ENCODE measurements at regions not wholly inside any gene's neighbourhood (a gene's known extent, or its start where the extent isn't known, plus 50 kb on each side); places are given as distances from the start of the nearest gene placed in this dataset.

- Histone ChIP-seq H3K79me2 (ENCODE audit: control insufficient read depth, low read length) (no peaks in the 10 kb centered on the region), H3K27me3 (ENCODE audit: control insufficient read depth, low read length) (no peaks in the 10 kb centered on the region), H3K4me1 (ENCODE audit: control insufficient read depth, low read length) (no peaks in the 10 kb centered on the region), H3K9me2 (replicated peaks; ENCODE audit: control insufficient read depth, low read length) (no peaks in the 10 kb centered on the region), H3K36me3 (ENCODE audit: control insufficient read depth, low read length) (no peaks in the 10 kb centered on the region), H4K20me1 (ENCODE audit: control insufficient read depth, insufficient read depth, low read depth, low read length) (no peaks in the 10 kb centered on the region), H3K4me3 (ENCODE audit: low read length) (no peak overlapping the region), H3F3A (ENCODE audit: control insufficient read depth, insufficient read depth) (no peaks in the 10 kb centered on the region), H3K4me2 (ENCODE audit: low read length) (no peak overlapping the region), H3K9me3 (ENCODE audit: control insufficient read depth, insufficient read depth, low read length) (no peaks in the 10 kb centered on the region), H3K27ac (ENCODE audit: low read depth, low read length) (no peak overlapping the region)
- TF ChIP-seq CTCF (IDR thresholded peaks at IDR 0.05; ENCODE audit: low read depth, low read length, poor library complexity, severe bottlenecking) (no peak), EZH2phosphoT487 (IDR thresholded peaks at IDR 0.05; ENCODE audit: borderline replicate concordance, low read length) (no peak)
These were observed 753.9 kb downstream of the SUCLG1 start for GRCh38 chr2:83705146-83705545.

GRCh38 chr2:83703598-83703997 is 755.5 kb downstream of the SUCLG1 start:
- no peaks in the 10 kb centered on the region for H3K27me3 ChIP-seq (ENCODE audit: control insufficient read depth, low read length)
- no peaks in the 10 kb centered on the region for H3F3A ChIP-seq (ENCODE audit: control insufficient read depth, insufficient read depth)
- H3K4me1 ChIP-seq (ENCODE audit: control insufficient read depth, low read length), result no peaks in the 10 kb centered on the region
- no peak for TF ChIP-seq CTCF (IDR thresholded peaks at IDR 0.05; ENCODE audit: low read depth, low read length, poor library complexity, severe bottlenecking)
- no peak for TF ChIP-seq EZH2phosphoT487 (IDR thresholded peaks at IDR 0.05; ENCODE audit: borderline replicate concordance, low read length)
- H3K9me2 ChIP-seq (replicated peaks; ENCODE audit: control insufficient read depth, low read length), result no peaks in the 10 kb centered on the region
- H4K20me1 ChIP-seq (ENCODE audit: control insufficient read depth, insufficient read depth, low read depth, low read length), result no peaks in the 10 kb centered on the region
- no peaks in the 10 kb centered on the region for H3K9me3 ChIP-seq (ENCODE audit: control insufficient read depth, insufficient read depth, low read length)
- H3K79me2 ChIP-seq (ENCODE audit: control insufficient read depth, low read length), result no peaks in the 10 kb centered on the region
- H3K4me2 ChIP-seq (ENCODE audit: low read length), result no peak overlapping the region
- no peaks in the 10 kb centered on the region for H3K36me3 ChIP-seq (ENCODE audit: control insufficient read depth, low read length)
- no peak overlapping the region for H3K27ac ChIP-seq (ENCODE audit: low read depth, low read length)
- no peak overlapping the region for H3K4me3 ChIP-seq (ENCODE audit: low read length)

GRCh38 chr2:83696838-83697237 is 762.2 kb downstream of the SUCLG1 start:
- no peak overlapping the region for H3K27ac ChIP-seq (ENCODE audit: low read depth, low read length)
- H3K9me2 ChIP-seq (replicated peaks; ENCODE audit: control insufficient read depth, low read length), result no peaks in the 10 kb centered on the region
- no peaks in the 10 kb centered on the region for H3F3A ChIP-seq (ENCODE audit: control insufficient read depth, insufficient read depth)
- H3K4me2 ChIP-seq (ENCODE audit: low read length), result no peak overlapping the region
- no peaks in the 10 kb centered on the region for H3K79me2 ChIP-seq (ENCODE audit: control insufficient read depth, low read length)
- H4K20me1 ChIP-seq (ENCODE audit: control insufficient read depth, insufficient read depth, low read depth, low read length), result no peaks in the 10 kb centered on the region
- H3K4me3 ChIP-seq (ENCODE audit: low read length), result no peak overlapping the region
- no peaks in the 10 kb centered on the region for H3K36me3 ChIP-seq (ENCODE audit: control insufficient read depth, low read length)
- H3K27me3 ChIP-seq (ENCODE audit: control insufficient read depth, low read length), result no peaks in the 10 kb centered on the region
- H3K9me3 ChIP-seq (ENCODE audit: control insufficient read depth, insufficient read depth, low read length), result no peaks in the 10 kb centered on the region
- no peaks in the 10 kb centered on the region for H3K4me1 ChIP-seq (ENCODE audit: control insufficient read depth, low read length)
- TF ChIP-seq EZH2phosphoT487 (IDR thresholded peaks at IDR 0.05; ENCODE audit: borderline replicate concordance, low read length), result no peak
- TF ChIP-seq CTCF (IDR thresholded peaks at IDR 0.05; ENCODE audit: low read depth, low read length, poor library complexity, severe bottlenecking), result no peak

GRCh38 chr2:83695530-83695929 is 763.5 kb downstream of the SUCLG1 start:
- no peaks in the 10 kb centered on the region for H3K36me3 ChIP-seq (ENCODE audit: control insufficient read depth, low read length)
- H3K27ac ChIP-seq (ENCODE audit: low read depth, low read length), result no peak overlapping the region
- TF ChIP-seq CTCF (IDR thresholded peaks at IDR 0.05; ENCODE audit: low read depth, low read length, poor library complexity, severe bottlenecking) (no peak), EZH2phosphoT487 (IDR thresholded peaks at IDR 0.05; ENCODE audit: borderline replicate concordance, low read length) (no peak)
- H3K79me2 ChIP-seq (ENCODE audit: control insufficient read depth, low read length), result no peaks in the 10 kb centered on the region
- H3F3A ChIP-seq (ENCODE audit: control insufficient read depth, insufficient read depth), result no peaks in the 10 kb centered on the region
- no peaks in the 10 kb centered on the region for H3K9me2 ChIP-seq (replicated peaks; ENCODE audit: control insufficient read depth, low read length)
- no peaks in the 10 kb centered on the region for H3K27me3 ChIP-seq (ENCODE audit: control insufficient read depth, low read length)
- H3K9me3 ChIP-seq (ENCODE audit: control insufficient read depth, insufficient read depth, low read length), result no peaks in the 10 kb centered on the region
- no peaks in the 10 kb centered on the region for H3K4me1 ChIP-seq (ENCODE audit: control insufficient read depth, low read length)
- H3K4me2 ChIP-seq (ENCODE audit: low read length), result no peak overlapping the region
- H3K4me3 ChIP-seq (ENCODE audit: low read length), result no peak overlapping the region
- H4K20me1 ChIP-seq (ENCODE audit: control insufficient read depth, insufficient read depth, low read depth, low read length), result no peaks in the 10 kb centered on the region

Measured in DOHH2 (cell line).